ENCODE measurements at regions not wholly inside any gene's neighbourhood (a gene's known extent, or its start where the extent isn't known, plus 50 kb on each side); places are given as distances from the start of the nearest gene placed in this dataset.

DNA sequence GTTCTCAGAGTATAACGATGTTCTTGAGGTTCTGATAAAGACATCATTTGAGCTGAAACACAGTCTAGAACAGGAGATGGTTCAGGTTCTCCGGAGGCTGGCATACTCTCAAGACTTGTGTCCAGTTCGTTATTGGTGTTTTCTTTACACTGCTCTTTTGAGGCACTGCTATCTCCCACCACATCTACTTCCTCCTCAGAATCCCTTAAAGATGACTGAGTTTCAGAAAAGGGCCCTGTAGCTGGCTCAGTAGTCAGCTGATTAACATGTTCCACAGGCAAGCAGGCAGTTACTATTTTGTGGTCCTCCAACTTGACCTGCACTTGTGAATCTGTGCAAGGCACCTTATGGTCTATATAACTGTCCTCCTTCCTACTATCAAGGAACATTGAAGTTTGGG is 50.2 kb downstream of the ZZZ3 start:
- no peak for DNase-seq
- ATAC-seq: peak; percentile 32

DNA sequence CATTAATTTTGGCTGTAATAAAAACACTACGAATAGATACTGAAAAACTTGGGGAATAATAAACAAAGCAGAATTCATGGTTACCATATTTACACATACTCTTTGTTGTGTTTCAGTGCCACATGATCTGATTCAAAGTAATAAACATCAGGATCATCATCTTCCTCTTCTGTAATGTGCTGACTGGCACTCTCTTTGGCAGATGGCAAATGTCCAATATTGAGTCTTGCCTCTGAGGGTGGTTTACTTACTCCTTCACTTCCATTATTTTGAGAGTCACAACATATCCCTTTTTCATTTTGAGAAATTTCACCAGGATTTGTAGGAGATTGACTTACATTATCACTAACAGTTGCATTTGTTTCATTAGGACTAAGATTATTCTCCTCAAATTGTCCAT is 50.7 kb downstream of the ZZZ3 start:
- ATAC-seq: no peak
- DNase-seq: no peak

DNA sequence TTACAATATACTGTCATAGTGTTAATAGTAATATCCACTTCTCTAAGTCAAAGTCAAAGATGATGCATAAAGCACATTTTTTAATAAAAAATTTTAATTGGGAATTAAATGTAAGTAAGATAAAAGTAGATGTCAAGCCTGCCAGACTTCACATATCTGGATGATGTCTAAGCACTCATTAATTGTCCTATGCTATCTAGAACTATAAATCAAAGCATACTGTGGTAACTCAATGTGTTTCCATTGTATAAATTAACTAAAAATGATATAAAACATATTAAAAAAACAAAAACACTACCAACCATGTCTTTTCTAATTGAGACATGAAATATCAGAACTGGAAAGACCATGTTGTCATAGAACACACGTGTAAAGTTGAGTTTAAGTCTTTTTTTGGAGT is 51.2 kb downstream of the ZZZ3 start:
- ATAC-seq: no peak

DNA sequence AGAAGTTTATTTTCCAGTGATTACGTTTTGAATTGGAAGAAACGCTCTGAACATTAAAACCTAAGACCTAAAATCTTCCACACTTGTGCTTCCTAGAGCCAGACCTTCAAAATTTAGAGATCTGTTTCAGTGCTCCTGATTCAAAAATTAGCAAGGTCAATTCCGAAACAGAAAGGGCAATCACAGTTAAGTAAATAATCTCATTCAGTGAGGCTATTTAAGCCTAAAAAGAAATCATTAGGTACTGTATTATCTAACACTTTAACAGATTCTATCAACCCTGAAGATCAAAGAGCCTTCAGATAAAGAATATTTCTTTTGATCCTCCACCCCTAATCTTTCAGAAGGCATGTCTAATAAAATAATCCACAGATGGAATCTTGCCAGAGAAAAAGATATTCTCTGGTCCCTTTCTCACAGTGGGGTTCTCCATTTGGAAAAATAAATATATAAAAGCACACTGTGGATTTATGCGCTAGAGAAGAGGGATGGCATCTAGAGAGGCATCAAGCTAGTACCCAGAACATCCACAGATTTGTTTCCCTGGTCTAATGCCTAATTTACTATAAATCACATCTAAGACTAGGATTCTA is 54.4 kb downstream of the ZZZ3 start:
- DNase-seq (no peak), ATAC-seq (no peak)

More for the DNA sequence above, 51.2 kb downstream of the ZZZ3 start:
- DNase-seq: no peak

DNA sequence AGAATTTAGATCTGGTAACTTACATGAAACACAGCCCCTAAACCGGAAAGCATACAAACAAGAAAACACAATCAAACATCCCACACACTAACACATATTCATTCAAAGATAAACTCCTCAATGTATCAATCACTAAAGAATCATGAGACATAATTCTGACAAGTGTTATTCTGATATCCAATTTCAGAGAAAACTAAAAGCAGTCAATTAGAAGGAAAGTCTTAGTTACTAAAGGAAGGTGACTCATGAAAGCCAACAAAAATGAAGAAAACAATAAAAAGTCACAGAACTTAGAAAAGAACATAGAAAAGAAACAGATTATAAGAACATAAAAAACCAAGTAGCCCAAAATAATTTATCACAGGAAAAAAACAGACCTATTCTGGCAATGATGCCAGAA is 57.2 kb downstream of the ZZZ3 start:
- DNase-seq (no peak), ATAC-seq (no peak)

DNA sequence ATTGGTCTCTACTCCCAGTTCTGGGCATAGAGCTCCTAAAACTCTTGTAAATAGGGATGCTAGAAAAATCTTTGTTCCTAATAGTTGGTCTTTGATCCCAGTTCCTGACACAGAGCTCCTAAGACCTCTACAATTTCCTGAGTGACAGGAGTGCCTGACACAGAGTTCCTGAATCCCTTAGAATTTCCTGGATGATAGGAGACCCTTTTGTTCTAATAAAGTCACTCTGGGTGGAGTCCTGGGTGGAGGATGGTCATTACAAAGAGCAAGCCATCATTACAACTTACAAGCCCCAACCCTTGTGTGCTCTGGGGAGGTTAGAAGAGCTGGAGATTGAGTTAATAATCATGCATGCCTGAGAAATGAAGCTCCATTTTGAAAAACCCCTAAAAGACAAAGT is 58.4 kb downstream of the ZZZ3 start:
- DNase-seq (no peak), ATAC-seq (no peak)

DNA sequence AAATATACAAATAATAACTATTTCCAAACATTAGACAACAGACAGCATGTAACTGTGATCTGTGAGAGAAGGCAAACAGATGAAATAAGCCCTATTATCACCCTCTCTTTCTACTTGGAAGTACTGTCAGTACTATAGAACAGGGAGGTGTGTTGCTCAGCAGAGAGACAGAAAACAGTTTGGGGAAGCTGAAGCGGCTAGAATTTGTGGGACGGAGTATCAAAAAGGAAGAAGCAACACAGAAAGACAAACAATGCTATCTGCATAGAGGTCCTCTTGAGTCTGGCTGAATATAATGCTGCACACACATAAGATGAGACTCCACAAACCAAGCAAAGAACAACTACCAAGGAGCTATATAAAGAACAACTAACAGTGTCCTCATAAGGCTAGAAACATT is 59.4 kb downstream of the ZZZ3 start:
- ATAC-seq: no peak
- no peak for DNase-seq

DNA sequence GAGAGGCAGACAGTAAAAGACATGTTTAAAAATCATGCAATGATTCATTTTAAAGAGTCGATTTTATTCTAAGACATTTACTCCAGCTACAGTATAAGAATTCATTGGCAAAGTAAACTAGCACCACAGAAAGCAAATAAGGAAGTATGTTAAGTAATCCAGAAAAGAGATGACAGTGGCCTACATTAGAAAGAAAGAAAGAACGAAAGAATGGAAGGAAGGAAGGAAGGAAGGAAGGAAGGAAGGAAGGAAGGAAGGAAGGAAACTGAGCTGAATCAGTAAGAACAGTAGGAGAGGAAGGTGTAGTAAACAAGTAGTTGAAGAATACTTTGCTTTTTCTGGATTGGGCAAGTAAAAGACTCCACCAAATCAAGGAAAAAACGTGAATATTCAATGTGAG is 62.2 kb downstream of the ZZZ3 start:
- no peak for ATAC-seq

DNA sequence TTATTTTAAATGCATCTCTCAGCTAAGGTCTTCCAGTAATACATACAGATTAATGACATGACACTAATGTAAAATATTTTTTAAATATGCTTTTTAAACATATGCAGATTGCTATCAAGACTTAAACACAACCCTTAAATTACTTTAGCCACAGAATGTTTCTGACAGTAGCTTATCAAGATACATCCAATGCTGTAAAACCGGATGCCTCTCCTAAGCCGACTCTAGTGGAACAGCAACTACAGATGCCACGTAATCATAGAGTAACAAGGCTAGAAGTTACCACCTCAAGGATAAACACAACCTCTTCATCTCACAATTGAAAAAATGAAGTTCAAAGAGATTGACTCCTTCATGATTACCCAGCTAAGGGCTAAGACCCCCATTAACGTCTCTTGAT is 68.4 kb downstream of the ZZZ3 start:
- no peak for ATAC-seq
- no peak for DNase-seq

More for the DNA sequence above, 62.2 kb downstream of the ZZZ3 start:
- DNase-seq: no peak

Measured in stimulated activated naive CD8-positive, alpha-beta T cell treated with anti-CD3 and anti-CD28 coated beads, Interleukin-15, Interleukin-2, amounts not matched to agents 100 U/mL and 50 U/mL, for 24 hours (primary cell).